ENCODE measurements at regions not wholly inside any gene's neighbourhood (a gene's known extent, or its start where the extent isn't known, plus 50 kb on each side); places are given as distances from the start of the nearest gene placed in this dataset.

- no peak for DNase-seq (ENCODE audit: low read depth)
Measured at GRCh38 chr16:54628796-54629625, 301.7 kb upstream of the IRX5 start.

- DNase-seq (ENCODE audit: low read depth) = no peak
Measured at GRCh38 chr16:54627616-54628015, 303.0 kb upstream of the IRX5 start.

GRCh38 chr16:54623636-54624035 lies 307.0 kb upstream of the IRX5 start:
- no peak for DNase-seq (ENCODE audit: low read depth)

DNA sequence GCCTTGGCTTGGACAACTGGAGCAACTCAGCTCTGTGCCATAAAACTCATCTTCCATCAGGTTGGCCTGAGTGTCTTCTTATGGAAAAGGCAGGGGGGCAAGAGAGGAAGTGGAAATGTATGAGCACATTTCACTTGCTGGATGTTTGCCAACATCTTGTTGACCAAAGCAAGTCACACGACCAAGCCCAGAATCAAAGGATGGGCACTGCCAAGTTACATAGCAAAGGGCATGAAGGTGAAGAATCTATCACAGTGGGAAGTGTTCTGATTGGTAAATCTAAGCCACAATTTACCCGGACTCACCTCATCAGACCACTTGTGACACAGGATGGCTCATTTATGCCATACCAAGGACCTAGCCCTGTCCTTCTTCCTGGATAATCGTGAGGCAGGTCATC lies 310.5 kb upstream of the IRX5 start:
- no peak for DNase-seq (ENCODE audit: low read depth)

- no peak for DNase-seq (ENCODE audit: low read depth)
Measured at GRCh38 chr16:54616610-54617009, 314.1 kb upstream of the IRX5 start.

GRCh38 chr16:54605536-54606066 lies 319.0 kb upstream of the IRX3 start:
- DNase-seq (ENCODE audit: low read depth) = no peak

DNA sequence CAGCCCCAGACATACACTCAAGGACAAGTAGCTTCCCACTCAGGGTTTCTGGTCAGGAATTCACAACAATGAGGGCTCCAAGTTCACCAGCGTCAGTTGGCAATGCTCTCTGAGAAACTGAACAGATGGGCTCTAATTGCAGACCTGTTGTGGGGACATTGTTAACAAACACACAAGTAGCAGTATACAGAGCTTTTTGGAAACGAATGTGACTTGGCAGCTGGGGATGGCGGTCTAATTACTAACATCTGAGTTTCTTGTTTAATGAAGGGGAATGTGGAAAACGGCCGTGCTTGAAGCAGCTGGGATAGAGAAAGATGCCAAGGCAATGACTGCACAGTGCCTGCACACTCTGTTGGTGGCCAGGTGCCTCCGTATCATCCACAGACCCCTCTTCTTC lies 316.1 kb upstream of the IRX3 start:
- peak; percentile 1 for DNase-seq (ENCODE audit: low read depth)

DNA sequence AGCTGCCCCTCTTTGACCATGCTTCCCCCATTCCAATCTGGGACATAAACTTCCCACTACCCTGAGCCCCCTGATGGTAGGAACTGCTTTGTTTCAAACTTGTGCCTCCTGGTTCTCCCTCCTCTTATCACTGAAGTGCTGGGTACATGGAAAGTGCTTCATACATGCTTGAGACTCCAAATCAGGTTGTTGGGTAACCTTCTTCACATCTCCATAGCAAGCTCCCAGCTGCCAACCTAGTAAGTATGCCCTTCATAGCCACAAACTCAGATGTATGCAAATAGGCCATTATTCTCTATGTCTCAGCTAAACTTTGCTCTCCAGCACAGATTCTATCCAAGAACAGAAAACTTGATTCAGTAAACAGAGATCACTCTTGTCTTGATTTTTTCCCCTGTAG lies 310.6 kb upstream of the IRX3 start:
- DNase-seq (ENCODE audit: low read depth) = no peak

DNA sequence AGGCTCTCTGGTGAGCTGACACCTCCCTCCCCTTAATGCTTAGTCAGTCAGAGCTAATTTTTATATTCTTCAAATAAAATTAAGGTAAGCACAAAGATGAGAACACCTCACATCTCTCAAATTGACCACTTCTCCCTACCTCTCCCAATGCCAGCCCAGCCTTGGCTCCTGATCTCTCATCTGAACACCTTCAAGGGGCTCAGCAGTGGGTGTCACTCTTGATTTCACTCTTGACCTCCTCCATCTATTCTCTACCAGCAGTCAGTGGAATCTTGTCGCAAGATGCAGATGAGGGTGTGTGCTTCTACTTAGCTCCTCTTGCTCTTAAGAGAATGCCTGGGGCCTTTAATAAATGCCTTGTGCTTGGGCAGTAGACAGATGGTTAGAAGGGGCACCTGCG lies 309.0 kb upstream of the IRX3 start:
- DNase-seq (ENCODE audit: low read depth) = no peak

GRCh38 chr16:54594601-54595391 lies 308.2 kb upstream of the IRX3 start:
- DNase-seq (ENCODE audit: low read depth) = no peak

DNA sequence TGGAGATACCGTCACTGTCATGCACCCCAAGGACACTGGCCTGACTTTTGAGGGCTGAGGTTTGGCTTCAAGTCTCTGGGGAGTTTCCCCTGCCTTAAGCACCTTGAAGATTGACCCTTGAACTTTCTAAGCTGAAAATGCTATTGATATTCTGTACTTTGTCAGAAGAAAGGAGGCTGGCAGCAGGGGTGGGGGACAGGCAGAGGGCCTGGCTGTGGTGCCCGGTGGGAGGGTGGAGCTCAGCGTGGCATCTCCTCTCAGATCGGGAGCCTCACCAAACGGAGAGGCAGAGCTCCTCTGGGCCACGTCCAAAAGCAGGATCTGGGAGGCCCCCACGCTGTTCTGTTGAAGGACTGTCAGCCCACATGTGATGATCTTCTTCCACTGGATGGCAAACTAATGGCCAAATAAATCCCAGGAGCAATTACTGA lies 305.2 kb upstream of the IRX3 start:
- no peak for DNase-seq (ENCODE audit: low read depth)

GRCh38 chr16:54590836-54591235 lies 304.2 kb upstream of the IRX3 start:
- no peak for DNase-seq (ENCODE audit: low read depth)

DNA sequence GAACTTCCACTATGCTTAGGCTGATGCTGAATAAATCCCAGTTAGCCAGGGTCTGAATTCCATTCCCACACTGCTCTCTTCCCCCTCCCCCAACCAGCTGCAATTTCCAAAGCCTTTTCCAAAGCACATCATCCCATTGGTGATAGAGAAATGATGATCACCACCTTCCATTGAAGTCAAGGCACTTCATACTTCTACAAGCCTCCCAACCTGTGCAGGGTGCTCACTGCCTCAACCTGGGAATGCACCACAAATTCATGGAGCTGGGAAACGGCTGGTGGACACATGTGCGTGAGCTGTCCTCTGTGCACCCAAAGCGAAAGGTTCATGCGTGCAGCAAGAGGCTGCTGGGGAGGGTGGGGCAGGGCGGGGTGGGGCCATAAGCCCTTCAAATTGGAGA lies 302.7 kb upstream of the IRX3 start:
- DNase-seq (ENCODE audit: low read depth) = no peak

GRCh38 chr16:54588026-54588425 lies 301.4 kb upstream of the IRX3 start:
- no peak for DNase-seq (ENCODE audit: low read depth)

- DNase-seq (ENCODE audit: low read depth) = no peak
Measured at GRCh38 chr16:54587176-54587515, 300.6 kb upstream of the IRX3 start.

GRCh38 chr16:54586474-54587175 lies 300.0 kb upstream of the IRX3 start:
- DNase-seq (ENCODE audit: low read depth) = no peak

GRCh38 chr16:54585998-54586340 lies 299.4 kb upstream of the IRX3 start:
- DNase-seq (ENCODE audit: low read depth) = no peak

- no peak for DNase-seq (ENCODE audit: low read depth)
Measured at GRCh38 chr16:54585094-54585997, 298.8 kb upstream of the IRX3 start.

DNA sequence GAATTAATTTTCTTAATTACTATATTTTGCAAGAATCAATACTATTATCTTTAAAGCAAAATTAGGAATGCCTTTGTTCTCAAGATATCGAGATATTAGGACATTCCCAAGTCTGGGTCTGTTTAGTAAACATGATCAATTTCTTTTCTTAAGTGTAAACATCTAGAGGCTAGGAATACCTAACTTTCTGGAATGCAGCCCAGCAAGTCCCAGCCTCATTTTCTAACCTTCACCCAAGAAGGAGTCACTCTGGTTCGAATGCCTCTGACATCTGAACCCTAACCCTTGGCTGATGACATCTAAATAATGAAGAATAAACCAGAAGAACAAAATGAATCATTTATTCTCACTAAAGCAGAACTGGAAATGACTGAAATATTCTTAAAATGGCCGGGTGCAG lies 297.5 kb upstream of the IRX3 start:
- no peak for DNase-seq (ENCODE audit: low read depth)

DNA sequence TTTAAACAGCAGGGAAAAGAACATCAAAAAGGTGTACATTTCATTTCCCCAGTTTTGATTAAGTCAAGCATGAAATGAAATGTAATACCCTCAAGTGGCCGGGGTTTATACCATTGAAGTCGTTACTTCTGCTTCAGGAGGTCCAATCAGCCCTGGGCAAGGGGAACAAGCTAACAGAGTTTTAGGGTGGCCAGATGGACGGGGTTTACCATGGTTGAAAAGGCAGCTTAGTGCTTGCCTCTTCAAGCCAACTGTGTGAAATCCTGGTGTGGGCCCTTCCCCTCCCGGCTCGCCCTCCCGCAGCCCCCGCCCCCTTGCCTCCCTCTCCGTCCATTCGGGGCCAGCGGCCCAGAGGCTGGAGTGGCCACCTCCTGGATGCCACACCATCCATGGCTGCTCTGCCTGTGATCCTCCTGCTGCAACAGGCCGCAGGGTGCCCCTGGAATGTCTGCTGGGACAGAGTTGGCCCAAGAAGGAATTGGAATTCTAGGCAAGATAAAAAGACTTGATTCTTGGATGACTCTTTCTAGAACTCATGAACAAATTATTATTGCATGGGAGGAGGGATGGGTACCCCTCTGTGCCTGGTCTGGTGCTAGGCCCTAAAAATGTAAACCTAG lies 296.2 kb upstream of the IRX3 start:
- DNase-seq (ENCODE audit: low read depth) = no peak

DNA sequence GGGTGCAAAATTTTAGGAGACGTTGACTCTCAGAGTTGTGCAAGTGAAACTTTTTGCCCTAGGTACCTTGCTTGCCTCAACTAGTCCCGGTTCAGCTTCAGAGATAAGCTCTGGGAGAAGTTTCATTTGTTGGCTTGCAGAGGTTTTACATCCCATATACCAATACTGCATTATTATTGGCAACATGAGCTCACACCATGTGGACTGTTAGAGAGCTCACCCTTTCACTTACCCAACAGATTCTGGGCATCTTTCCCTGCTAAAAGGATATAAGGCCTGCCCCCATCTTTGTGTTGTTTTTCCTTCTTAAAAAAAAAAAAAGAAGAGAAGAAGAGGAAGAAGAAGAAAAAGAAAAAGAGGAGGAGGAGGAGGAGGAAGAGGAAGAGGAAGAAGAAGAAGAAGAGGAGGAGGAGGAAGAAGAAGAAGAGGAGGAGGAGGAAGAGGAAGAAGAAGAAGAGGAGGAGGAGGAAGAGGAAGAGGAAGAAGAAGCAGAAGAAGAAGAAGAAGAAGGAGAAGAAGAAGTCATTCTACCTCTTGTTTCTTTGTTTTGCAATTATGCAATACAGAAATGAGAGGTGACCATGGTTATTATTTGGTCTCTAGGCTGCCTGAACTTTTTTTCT lies 292.6 kb upstream of the IRX3 start:
- no peak for DNase-seq (ENCODE audit: low read depth)
